CD14-positive monocyte (primary cell): ENCODE measurements at regions not wholly inside any gene's neighbourhood (a gene's known extent, or its start where the extent isn't known, plus 50 kb on each side); places are given as distances from the start of the nearest gene placed in this dataset.
A peak's percentile ranks its signal among the peaks of the same experiment; 100 is the strongest.

Experiments used
- DNase-seq, 3 donors: peaks; one replicate each; pipeline ENCODE4 v3.0.0-alpha.2; 2011 to 2022
- H2AFZ ChIP-seq: 2 replicates; pipeline ENCODE4 v1.6.0; 2012; ENCODE audit warnings: mild to moderate bottlenecking, low read depth, low read length, inconsistent platforms; ENCODE audit not compliant: insufficient read depth, poor library complexity, severe bottlenecking
- H3K27ac ChIP-seq, 2 donors: 1 replicate in 1 of 2; 2 replicates in 1 of 2; pipeline ENCODE4 v1.5.1; 2012 to 2013; ENCODE audit warnings: low read length in 2 of 2, control low read depth in 1 of 2, inconsistent platforms in 1 of 2, low read depth in 1 of 2, mild to moderate bottlenecking in 1 of 2
- H3K27me3 ChIP-seq, 2 donors: one replicate each; pipeline versions ENCODE4 v1.6.0 to v1.6.1; 2011 to 2013; ENCODE audit warnings: low read length in 2 of 2; ENCODE audit not compliant: control insufficient read depth in 2 of 2, insufficient read depth in 2 of 2
- H3K36me3 ChIP-seq, 2 donors: replicated peaks in 1 of 2; 1 replicate in 1 of 2; 2 replicates in 1 of 2; pipeline versions ENCODE4 v1.5.1 to v1.6.1; 2012 to 2013; ENCODE audit warnings: low read length in 2 of 2, control low read depth in 1 of 2, inconsistent platforms in 1 of 2, mild to moderate bottlenecking in 1 of 2; ENCODE audit not compliant: insufficient read depth in 2 of 2, control insufficient read depth in 1 of 2
- H3K4me1 ChIP-seq, 2 donors: 1 replicate in 1 of 2; 2 replicates in 1 of 2; pipeline versions ENCODE4 v1.5.1 to v1.6.1; 2012 to 2013; ENCODE audit warnings: low read length in 2 of 2, control low read depth in 1 of 2, inconsistent platforms in 1 of 2, mild to moderate bottlenecking in 1 of 2, moderate library complexity in 1 of 2; ENCODE audit not compliant: insufficient read depth in 2 of 2, control insufficient read depth in 1 of 2
- H3K4me2 ChIP-seq: replicated peaks from 2 replicates; pipeline ENCODE3; 2012; ENCODE audit warnings: low read length, moderate library complexity, mild to moderate bottlenecking; ENCODE audit not compliant: poor library complexity, severe bottlenecking; ENCODE audit errors: extremely low read depth
- H3K4me3 ChIP-seq, 3 experiments: fragments of 200-600 bp in 1 of 3; sonication (generic) in 1 of 3; replicated peaks in 1 of 3; 1 replicate in 2 of 3; 2 replicates in 1 of 3; pipeline ENCODE4 v1.5.1; 2011 to 2013; ENCODE audit warnings: low read length in 3 of 3, mild to moderate bottlenecking in 3 of 3, control low read depth in 2 of 3, low read depth in 2 of 3, inconsistent platforms in 1 of 3, moderate library complexity in 1 of 3
- H3K79me2 ChIP-seq: 2 replicates; pipeline ENCODE4 v1.6.0; 2012; ENCODE audit warnings: mild to moderate bottlenecking, control low read depth, inconsistent platforms, low read length, moderate library complexity; ENCODE audit not compliant: insufficient read depth
- H3K9ac ChIP-seq: 2 replicates; pipeline ENCODE4 v1.6.0; 2017; ENCODE audit warnings: low read length, mild to moderate bottlenecking; ENCODE audit not compliant: insufficient read depth, poor library complexity, severe bottlenecking
- H3K9me3 ChIP-seq, 2 donors: replicated peaks in 1 of 2; 1 replicate in 1 of 2; 2 replicates in 1 of 2; pipeline versions ENCODE4 v1.5.1 to v1.6.1; 2012 to 2013; ENCODE audit warnings: low read length in 2 of 2, control low read depth in 1 of 2; ENCODE audit not compliant: control insufficient read depth in 1 of 2, insufficient read depth in 1 of 2
- H4K20me1 ChIP-seq: 2 replicates; pipeline ENCODE4 v1.6.0; 2012; ENCODE audit warnings: mild to moderate bottlenecking, low read length, control low read depth, moderate library complexity; ENCODE audit not compliant: insufficient read depth
- H3K27ac Mint-ChIP-seq, 7 donors: one replicate each; pipeline ENCODE4 v1.8.0; 2020; ENCODE audit warnings: mild to moderate bottlenecking in 7 of 7, mixed read lengths in 7 of 7, moderate library complexity in 6 of 7, inconsistent platforms in 2 of 7
- H3K27me3 Mint-ChIP-seq, 3 donors: one replicate each; pipeline ENCODE4 v1.8.0; 2021 to 2022; ENCODE audit warnings: low read depth in 3 of 3, mild to moderate bottlenecking in 3 of 3, mixed read lengths in 3 of 3, moderate library complexity in 3 of 3, inconsistent platforms in 1 of 3
- H3K36me3 Mint-ChIP-seq, 2 donors: one replicate each; pipeline ENCODE4 v1.8.0; 2020; ENCODE audit warnings: mixed read lengths in 2 of 2, inconsistent platforms in 1 of 2, mild to moderate bottlenecking in 1 of 2
- H3K4me1 Mint-ChIP-seq: one replicate; pipeline ENCODE4 v1.8.0; 2020; ENCODE audit warnings: mild to moderate bottlenecking, mixed read lengths
- H3K4me3 Mint-ChIP-seq, 2 donors: one replicate each; pipeline ENCODE4 v1.8.0; 2020; ENCODE audit warnings: mild to moderate bottlenecking in 2 of 2, mixed read lengths in 2 of 2, moderate library complexity in 1 of 2
- H3K9me3 Mint-ChIP-seq, 7 donors: one replicate each; pipeline ENCODE4 v1.8.0; 2020 to 2022; ENCODE audit warnings: mixed read lengths in 7 of 7, mild to moderate bottlenecking in 6 of 7, moderate library complexity in 6 of 7, inconsistent platforms in 2 of 7
- CTCF ChIP-seq: fragments of 200-600 bp; IDR thresholded peaks from one replicate; pipeline ENCODE4 v1.8.0; 2022; ENCODE audit warnings: antibody characterized with exemption, mild to moderate bottlenecking
- WGBS: methylation state at CpG from one replicate; pipeline ENCODE4 v1.1.5; 2013; ENCODE audit warnings: missing lambda C conversion rate; ENCODE audit not compliant: insufficient coverage; 5-methylcytosine and 5-hydroxymethylcytosine counted together
- intact Hi-C, 2 donors: fragments of 100-400 bp; cut with micrococcal nuclease; formaldehyde crosslinking; loops; one replicate each; pipeline versions ENCODE4 v1.15.0 to v1.15.1; 2023

GRCh38 chr2:147342329-147342728 lies 502.5 kb upstream of the ACVR2A start:
- H3K9me3 ChIP-seq, result peaks cover 11% of the 10 kb centered on the region in 2 donors
- no peak for TF ChIP-seq CTCF
- no peaks in the 10 kb centered on the region for H3K4me1 Mint-ChIP-seq
- DNase-seq, result no peak
- no peak overlapping the region for H3K9ac ChIP-seq
- H3K27ac Mint-ChIP-seq, result no peak overlapping the region
- no peaks in the 10 kb centered on the region for H3K79me2 ChIP-seq
- intact Hi-C loops, result no loop called here
- no peaks in the 10 kb centered on the region for H3K4me1 ChIP-seq
- H3K36me3 Mint-ChIP-seq, result no peaks in the 10 kb centered on the region
- H3K27ac ChIP-seq, result no peak overlapping the region
- no CpG with 5 or more reads among the region's 1 CpG for WGBS
- H4K20me1 ChIP-seq, result no peaks in the 10 kb centered on the region
- peaks cover 0 to 11% (median 5%) of the 10 kb centered on the region in 7 donors for H3K9me3 Mint-ChIP-seq
- H3K4me3 Mint-ChIP-seq, result no peak overlapping the region
- H3K27me3 ChIP-seq, result no peaks in the 10 kb centered on the region
- H3K4me2 ChIP-seq, result no peak overlapping the region
- H3K4me3 ChIP-seq, result no peak overlapping the region
- no peaks in the 10 kb centered on the region for H3K27me3 Mint-ChIP-seq
- no peak overlapping the region for H2AFZ ChIP-seq
- H3K36me3 ChIP-seq, result no peaks in the 10 kb centered on the region

- no peak for DNase-seq
- Histone ChIP-seq H3K4me3 (no peak overlapping the region), H2AFZ (no peak overlapping the region), H3K9ac (no peak overlapping the region), H4K20me1 (no peaks in the 10 kb centered on the region), H3K4me2 (no peak overlapping the region), H3K36me3 (no peaks in the 10 kb centered on the region), H3K27ac (no peak overlapping the region), H3K27me3 (no peaks in the 10 kb centered on the region), H3K79me2 (no peaks in the 10 kb centered on the region), H3K9me3 (no peaks in the 10 kb centered on the region), H3K4me1 (no peaks in the 10 kb centered on the region)
- Mint-ChIP-seq H3K36me3 (no peaks in the 10 kb centered on the region), H3K9me3 (peaks cover 0 to 2% (median 0%) of the 10 kb centered on the region in 7 donors), H3K27me3 (peaks cover 0 to 2% (median 0%) of the 10 kb centered on the region in 3 donors), H3K4me3 (no peak overlapping the region), H3K4me1 (peaks cover 5% of the 10 kb centered on the region), H3K27ac (no peak overlapping the region)
- no CpG with 5 or more reads among the region's 4 CpGs for WGBS
- peak; percentile 22 for TF ChIP-seq CTCF
- intact Hi-C loops, result no loop called here
These were observed 512.9 kb upstream of the ACVR2A start for GRCh38 chr2:147331790-147332419.
